GM18858 (cell line): ENCODE measurements at regions not wholly inside any gene's neighbourhood (a gene's known extent, or its start where the extent isn't known, plus 50 kb on each side); places are given as distances from the start of the nearest gene placed in this dataset.
"Not testable (repeated sequence)": the region's sequence is repeated elsewhere in the genome, so short reads cannot be mapped to it uniquely, and the experiment has no call there.

Experiments
- ATAC-seq: cut with Tn5 transposase; IDR thresholded peaks from one replicate; pipeline ENCODE4 v1.9.1; 2021; ENCODE audit not compliant: unreplicated experiment

DNA sequence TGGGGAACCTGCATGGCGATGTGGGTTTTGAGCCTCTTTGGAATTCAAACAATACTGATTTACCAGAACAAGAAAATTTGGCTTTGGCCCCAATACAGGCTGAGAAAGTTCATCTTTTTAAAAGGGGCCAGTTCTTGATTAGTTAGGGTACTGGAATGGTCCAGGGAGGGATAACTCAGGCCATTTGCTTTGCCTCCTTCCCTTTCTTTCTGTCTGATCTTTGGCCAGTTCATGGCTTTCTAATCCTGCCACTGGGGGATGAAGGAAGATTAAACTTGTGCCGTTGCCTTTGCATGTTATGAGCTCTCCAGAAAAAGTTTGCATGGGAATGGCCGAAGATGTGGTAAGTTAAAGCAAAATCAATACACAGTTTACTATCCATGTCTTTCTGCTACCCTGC is 78.4 kb downstream of the ADAMTS15 start:
- ATAC-seq, result no peak

DNA sequence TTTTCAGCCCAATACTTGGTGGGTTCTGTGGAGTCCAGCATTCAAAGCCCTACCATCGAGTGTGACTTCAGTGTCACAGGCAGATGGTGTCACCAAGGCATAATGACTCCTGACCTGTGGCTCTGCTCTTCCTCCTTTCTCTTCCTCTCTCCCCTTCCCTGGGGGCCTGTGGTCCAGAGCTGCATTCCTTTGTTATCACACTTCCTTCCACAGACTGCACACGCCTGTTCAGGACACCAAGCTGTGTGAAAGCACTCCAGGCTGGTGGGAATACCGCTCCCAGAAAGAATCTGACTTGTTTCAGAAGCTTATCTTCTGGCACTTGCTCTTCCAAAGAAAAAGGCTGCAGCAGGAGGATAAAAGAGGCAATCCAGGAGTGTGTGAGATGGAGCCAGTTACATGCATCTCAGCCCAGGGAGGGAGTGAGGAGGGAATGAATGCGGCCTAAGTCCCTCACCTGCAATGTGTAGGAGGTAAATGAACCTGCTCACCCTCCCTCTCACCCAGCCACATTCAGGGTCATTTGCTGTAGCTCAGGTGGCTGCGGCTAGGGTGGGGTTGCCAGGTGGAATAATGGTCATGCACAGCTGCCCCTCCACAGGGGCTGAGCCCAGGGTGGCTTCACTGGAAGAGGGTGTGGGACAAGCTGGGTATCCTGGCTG is 79.3 kb downstream of the ADAMTS15 start:
- no peak for ATAC-seq

DNA sequence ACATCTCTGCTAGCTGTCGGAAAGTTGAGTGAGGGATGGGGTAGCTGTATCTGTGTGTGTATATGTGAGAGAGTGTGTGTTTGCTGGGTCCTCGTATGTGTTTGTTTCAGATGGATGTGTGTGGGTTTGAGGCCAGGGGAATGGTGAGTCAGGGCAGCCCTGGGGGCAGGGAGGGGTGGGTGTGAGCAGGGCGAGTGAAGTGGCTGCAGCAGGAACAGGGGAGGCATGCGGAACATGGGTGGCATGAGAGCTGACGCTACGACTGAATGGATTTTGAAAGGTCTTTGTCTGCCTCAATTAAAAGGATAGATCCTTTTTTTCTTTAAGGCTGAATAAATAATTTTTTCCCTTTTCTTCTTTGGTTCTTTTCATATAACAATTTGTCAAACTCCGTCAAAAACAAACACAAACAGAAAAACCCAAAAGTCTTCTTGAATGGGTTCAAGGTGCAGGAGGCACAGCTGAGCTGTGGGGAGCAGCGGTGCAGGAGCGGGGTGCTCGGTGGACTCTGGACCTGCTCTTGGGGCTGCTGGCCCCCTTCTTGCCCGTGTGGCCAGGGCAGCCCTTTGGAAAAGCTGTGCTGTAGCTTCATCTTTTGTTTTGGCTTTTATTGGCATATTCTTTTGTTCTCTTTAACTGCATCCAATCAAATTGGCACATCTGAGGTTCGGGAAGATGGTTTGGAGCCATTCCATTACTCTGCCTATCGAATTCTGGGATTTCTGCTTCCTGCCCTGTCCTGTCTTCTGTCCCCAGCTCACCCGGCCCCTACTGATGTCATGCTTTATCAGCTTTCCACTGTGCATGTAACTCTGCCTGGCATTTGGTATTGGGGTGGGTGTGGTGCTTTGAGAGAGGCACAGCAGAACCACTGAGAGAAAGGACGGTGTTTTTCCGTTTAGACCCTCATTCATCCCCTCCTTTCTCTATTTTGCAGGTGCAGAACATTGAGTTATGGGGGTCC is 80.1 kb downstream of the ADAMTS15 start:
- ATAC-seq, result no peak

DNA sequence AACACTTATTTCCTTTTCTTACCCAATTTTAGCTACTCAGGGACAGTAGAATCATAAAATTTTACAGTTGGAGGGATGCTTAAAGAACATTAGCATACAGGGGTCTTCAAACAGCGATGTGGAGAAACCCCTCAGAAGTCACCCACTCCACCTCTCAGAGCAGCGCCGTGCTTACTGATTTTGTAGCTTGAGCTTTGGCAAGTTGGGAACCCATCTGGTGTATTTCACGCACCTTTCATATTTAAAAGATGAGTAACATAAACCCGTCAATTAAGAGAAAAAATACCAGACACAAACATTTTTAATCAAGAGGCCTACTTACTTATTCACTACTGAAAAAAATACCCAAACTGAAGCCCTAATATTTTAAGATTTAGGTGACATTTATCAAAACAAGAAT is 80.9 kb downstream of the ADAMTS15 start:
- ATAC-seq, result no peak

DNA sequence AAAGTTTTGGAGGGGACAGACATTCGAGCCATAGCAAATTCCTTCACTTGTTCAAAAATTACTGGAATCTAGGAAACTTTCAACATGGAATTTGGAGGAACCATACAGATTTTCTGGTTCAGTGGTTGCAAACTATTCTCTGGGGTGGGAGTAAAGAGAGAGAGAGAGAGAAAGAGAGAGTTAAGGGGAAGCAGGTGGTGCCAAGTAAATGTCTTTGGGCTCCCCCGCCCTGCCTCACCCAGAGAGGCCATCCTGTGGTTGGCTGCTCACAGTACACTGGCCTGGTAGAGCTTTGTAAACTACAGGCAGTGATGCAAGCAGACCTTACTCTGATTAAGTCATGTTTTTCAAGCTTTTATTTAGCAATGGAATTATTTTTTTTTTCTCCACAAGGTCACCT is 82.6 kb downstream of the ADAMTS15 start:
- no peak for ATAC-seq

DNA sequence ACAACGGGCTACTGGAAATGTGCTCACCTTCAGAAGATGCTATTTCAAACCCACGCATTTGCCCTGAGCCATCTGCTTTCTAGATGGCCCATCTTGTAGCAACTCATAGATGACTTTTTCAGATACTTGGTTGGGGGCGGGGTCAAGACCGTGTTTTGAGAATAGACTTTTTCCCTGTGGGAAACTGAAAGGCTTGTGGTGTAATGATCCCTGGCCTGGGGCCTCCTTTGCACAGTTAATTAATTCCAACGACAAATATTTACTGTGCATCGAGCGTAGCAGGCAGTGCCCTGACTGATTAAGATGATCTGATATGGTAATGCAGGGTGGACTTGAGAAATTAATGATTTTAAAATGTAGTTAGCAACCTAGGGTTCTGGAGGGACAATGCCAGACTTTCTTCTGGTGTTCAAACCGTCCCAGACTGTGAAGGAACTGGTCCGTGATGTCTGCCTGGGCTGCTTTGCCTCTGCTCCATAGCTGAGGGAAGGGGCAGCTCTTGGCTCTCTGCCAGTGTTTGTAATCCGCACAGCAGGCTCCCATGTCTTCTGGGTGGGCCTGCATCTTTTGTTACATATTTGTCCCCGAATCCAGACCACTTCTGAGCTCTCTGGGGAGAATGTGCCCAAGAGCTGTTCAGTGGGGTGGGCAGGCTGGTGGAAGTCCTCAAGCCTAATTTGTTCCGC is 84.8 kb downstream of the ADAMTS15 start:
- no peak for ATAC-seq

DNA sequence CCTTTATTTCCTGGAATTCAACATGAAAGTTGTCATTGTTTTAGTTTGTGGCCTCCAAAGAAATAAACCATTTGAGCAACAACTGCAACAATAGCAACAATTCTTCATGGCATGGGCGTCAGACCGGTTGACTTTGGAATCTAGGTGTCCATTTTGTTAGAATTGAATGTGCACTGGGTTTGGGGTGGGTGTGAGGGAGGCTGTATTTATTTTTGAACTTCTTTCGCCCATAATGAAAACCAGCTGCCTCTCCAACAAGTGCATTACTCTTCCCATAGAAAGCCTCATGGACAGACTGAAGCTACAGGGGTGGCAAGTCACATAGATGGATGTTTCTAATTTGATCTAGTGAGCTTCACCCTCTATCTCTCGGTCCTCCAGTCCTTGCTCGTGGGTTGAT is 85.4 kb downstream of the ADAMTS15 start:
- ATAC-seq, result no peak

DNA sequence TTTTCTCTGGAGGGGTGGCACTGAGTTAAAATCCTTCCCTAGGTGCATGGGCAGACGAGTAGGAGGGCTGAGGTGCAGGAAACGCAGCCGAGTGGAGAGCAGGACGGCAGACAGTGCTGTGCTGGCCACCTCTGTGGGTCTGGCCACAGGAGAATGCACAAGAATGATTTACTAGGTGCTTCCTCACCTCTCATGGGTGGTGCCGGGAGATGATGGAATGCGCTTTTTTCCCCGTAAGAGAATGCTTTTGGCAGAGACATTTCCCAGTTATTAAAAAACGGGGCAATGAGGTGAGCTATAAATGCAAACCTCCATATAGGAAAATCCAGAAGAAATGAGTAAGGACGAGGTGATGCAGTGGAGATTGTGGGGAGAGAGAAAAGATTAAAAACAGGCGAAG is 86.1 kb downstream of the ADAMTS15 start:
- ATAC-seq, result no peak

DNA sequence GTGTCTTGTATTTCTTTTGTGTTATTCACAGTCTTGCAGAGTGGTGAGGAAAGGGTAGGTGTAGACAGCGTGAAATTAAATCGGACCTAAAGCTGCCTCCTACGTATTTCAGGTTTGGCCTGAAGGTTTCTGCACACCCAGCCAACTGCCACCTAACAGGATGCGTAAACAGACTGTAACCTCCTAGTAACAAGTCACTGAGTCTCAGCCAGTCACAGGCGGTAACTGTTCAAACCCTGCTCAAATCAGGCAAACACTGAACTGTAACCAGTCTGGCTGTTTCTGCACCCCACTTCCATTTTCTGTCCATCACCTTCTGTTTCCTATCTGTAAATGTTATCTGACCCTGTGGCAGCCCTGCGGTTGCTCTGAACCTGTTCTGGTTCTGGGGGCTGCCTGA is 87.1 kb downstream of the ADAMTS15 start:
- no peak for ATAC-seq

DNA sequence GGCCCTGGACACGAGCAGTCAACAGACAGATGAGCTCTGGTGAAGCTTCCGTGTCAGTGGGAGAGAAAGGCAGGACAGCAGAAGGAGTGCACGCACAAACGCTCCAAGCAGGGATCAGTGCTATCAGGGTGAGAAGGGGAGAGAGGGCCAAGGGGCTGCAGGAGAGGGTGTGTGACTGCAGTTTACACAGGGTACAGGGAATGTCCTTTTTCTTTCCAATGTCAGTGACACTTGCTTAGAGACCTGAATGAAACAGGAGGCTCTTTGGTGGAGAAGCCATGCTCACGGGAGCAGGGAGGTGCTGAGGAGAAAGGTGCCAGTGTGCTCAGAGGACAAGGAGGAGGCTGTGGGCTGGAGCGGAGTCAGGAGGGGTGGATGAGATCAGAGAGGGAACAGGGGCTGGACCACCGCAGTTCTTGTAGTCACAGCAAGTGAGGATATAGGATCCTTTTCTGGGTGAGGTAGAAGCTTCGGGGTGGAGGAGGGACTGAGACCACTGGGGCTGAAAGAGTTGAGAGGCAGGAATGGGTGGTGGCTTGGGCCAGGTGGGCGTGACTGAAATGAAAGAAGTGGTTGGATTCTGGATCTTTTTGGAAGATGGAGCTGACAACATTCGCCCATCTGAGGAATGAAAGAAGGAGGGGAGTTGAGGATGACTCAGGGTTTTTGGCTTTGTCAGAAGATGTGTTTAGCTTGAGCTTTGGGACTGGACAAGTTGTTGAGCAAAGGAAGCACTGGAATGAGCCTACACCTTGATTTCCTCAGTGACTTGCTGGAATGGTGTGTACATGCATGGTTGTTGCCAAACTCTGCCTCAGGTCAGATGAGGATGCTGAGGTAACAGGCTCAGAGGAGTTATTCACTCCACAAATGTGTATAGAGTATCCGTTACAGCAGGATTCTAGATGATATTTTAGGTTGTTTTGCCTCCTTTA is 87.9 kb downstream of the ADAMTS15 start:
- ATAC-seq, result no peak

DNA sequence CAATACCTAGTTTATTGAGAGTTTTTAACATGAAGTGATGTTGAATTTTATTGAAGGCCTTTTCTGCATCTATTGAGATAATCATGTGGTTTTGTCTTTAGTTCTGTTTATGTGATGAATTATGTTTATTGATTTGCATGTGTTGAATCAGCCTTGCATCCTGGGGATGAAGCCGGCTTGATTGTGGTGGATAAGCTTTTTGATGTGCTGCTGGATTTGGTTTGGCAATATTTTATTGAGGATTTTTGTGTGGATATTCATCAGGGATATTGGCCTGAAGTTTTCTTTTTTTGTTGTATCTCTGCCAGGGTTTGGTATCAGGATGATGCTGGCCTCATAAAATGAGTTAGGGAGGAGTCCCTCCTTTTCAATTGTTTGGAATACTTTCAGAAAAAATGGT is 91.2 kb downstream of the ADAMTS15 start:
- ATAC-seq, result not testable (repeated sequence)

DNA sequence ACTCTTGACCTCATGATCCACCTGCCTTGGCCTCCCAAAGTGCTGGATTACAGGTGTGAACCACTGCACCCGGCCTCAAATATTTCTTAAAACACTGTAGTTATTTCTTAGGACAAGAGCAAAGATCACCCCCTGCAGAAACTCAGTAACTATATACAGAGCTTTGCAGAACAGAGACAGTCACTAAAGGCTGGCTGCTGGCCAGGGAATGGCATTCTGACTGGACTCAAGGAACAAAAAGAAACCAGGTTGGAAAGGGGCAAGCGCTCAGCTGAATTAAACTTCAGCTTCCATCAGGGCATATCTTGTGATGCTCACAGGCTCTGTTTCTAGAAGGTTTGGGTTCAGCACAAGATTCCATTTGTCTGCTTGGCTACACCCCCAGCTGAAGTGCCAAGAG is 95.8 kb downstream of the ADAMTS15 start:
- no peak for ATAC-seq

DNA sequence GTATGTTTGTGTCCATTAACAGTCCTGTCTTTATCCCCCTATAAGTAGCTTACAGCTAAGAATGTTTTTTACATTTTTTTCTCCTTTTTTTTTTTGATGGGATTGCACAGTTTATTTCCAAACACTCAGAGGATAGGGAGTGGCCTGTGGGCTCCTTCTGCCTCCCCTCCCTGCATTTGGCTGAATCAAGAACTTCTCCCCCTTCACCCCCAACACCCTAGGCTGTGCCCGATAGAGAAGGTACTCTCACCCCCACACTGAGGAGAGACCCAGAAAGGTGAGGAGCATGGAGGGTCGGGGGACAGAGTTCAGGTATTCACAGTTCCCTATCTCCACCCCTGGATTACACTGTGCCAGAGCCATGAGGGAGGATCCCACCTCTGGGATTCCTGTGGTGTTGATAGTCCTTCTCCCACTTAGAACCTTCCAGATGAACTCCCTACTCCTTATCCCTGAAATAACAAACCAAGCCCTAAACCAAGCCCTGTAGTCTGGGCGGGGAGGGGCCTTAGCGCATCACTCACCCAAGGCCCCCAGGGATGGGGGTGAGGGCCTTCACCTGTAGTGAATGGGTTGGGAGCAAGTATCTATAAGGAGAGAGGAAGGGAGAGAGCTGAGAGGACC is 97.1 kb downstream of the ADAMTS15 start:
- no peak for ATAC-seq

DNA sequence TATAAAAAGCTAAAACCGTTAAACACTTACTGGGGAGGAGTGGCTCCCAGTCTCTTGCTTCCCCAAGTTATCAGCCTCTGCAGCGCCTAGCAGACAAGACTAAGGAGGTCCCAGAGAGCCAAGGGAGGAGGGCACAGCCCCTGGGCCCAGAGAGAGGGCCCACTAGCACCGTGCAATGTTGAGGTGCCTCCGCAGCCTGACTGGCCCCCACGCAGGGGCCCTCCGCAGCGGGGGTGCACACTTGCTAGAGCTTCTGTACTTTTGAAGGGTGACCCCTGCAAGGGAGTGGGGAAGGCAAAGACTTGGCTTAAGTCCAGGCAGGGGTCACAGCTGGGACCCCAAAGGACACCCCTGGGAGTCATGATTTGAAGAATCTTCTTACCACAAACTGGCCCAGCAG is 98.0 kb downstream of the ADAMTS15 start:
- ATAC-seq, result no peak

DNA sequence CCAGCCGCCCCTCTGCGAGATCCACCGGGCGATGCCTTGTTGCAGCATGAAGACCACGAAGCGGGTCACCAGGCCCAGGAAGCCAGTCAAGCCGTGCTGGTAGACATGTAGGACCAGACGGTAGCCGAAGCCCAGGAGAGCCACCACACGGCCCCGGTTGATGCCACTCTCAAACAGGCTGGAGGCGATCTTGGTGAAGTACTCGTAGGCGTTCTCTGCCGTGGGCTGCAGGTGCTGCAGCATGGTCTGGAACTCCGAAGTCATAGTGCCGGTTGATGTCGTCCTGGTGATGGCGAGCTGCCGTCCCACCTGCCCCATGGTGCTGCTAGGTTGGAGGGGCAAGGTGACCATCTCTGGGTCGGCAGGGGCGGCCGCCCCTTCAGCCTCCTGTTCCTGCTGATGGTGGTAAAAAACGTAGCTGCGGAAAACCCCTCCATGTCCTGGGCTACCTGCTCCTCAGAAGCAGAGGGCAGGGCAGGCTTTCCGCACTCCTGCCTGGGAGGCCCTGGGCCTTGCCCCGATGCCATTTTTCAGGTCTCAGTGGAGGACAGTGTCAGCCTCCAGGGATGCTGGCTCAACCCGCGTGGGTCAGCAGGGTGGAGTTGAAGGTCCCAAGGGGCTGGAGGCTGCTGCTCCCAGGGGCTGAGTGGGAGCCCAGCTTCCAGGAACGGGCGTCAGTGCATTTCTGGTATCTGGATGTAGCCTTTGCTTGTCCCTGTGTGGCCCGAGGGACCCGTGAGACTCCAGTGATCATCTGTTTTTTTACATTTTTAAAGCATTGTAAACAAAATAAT is 98.7 kb downstream of the ADAMTS15 start:
- ATAC-seq, result no peak

DNA sequence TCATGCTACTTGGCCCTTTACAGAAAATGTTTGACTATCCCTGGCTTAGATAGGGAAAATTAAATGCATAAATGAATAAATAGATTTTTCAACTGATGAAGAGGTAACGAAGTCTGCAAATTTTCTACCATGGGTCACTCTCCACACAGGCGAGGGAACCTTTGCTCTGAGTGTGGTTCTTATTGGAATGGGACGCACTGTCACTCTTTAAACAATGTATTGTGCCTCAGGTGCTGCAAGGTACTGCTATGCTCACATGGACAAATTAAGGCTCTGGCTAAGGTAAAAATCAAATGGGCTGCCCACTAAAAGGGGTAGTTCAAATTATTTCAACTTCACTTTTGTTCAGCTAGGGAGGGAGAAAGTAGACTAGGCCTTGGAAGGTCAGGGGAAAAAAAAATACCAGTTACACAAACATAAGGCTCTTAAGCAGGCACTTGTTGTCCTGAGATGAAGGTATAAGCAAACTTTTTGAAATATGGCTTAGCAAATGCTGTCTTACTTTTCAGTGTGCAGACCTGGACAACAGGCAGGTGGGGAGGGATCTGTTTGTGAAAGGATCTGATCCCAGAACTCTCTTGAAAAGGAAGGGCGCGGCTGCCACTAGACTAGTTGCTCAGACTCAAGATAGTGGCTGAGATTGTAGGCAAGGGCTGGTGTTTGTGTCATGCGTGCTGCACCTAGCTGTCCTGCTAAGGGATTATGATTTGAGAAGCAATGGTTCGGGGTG is 99.5 kb downstream of the ADAMTS15 start:
- ATAC-seq, result no peak

DNA sequence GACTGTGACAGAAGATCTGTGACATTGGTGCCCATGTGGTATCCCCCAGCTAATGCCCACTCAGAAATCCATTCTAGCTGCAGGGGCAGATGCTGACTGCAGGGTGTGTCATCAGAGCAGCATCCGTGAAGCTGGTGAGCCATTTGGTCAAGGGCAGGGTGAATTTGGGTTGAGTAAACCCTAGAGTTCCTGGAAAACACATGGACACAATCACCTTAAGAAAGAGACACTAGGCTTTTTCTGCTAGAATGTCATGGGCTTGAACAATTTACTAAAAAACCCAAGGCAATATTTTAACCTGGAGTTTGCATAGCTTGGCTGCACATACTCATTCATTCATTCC is 100.0 kb downstream of the ADAMTS15 start:
- no peak for ATAC-seq

DNA sequence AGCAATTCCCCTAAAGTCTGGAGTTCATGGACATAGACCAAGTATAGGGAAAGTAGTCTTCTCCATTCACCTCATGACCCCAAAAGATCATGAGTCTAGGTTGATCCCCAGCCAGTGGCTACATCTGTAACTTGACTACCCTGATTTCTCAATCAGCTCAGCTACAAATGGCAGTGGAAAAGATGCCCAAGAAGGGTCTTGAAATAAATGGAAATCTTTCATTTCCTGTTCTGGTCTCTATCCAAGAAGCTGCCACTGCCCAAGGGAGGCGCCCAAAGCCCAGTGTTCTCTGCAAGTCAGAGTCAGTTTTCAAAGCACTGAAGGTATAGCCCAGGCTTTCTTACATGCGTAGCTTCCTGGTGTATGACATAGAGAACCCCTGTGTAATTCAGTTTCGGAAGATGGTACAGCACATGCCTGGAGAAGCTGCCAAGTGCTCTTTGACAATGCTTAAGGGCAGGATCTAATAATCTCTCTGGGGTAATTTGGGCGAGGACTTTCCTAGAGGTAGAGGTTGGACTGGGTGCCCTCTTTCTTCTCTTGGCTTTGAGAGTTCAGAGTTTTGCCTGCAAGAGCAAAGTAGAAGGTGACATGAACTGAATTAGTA is 101.1 kb downstream of the ADAMTS15 start:
- no peak for ATAC-seq

DNA sequence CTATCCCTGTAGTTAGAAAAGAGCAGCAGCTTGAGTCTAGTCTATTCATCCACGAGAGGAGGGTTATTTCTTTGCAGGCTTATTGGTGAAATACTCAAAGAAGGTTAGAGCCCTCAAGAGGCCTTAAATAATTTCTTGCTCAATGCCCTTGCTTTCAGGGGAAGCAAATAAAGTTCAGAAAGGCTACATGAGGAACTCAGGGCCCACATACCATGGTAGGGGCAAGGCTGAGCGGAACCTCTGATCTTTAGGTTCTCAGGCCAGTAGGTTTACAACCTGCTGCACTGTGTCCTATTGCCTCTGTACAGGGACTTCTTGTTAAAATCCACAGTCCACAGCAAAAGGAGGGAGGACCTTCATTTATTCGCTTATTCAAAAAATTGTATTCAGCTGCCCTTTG is 101.7 kb downstream of the ADAMTS15 start:
- no peak for ATAC-seq
